ENCODE measurements at regions not wholly inside any gene's neighbourhood (a gene's known extent, or its start where the extent isn't known, plus 50 kb on each side); places are given as distances from the start of the nearest gene placed in this dataset.

GRCh38 chr3:124660599-124660998 is 69.7 kb upstream of the UMPS start:
- no peak for TF ChIP-seq EZH2 (optimal IDR thresholded peaks at IDR 0.05; ENCODE audit: low read depth, low read length)
- no peak for TF ChIP-seq EZH2phosphoT487 (IDR thresholded peaks at IDR 0.05; ENCODE audit: low read length)
- TF ChIP-seq CTCF (IDR thresholded peaks at IDR 0.05; ENCODE audit: low read length), result no peak
- no peaks in the 10 kb centered on the region for H3K27me3 ChIP-seq (replicated peaks; ENCODE audit: insufficient read depth, low read length)

GRCh38 chr3:124663690-124664089 is 66.6 kb upstream of the UMPS start:
- no peaks in the 10 kb centered on the region for H3K36me3 ChIP-seq (replicated peaks; ENCODE audit: insufficient read depth, low read length)
- H3K27ac ChIP-seq (ENCODE audit: low read length), result no peak overlapping the region
- no peaks in the 10 kb centered on the region for H3F3A ChIP-seq (ENCODE audit: insufficient read depth, low read length)
- no peak overlapping the region for H2AFZ ChIP-seq (ENCODE audit: low read length)
- H3K9me3 ChIP-seq (replicated peaks; ENCODE audit: insufficient read depth, low read length), result no peaks in the 10 kb centered on the region
- no peaks in the 10 kb centered on the region for H3K27me3 ChIP-seq (replicated peaks; ENCODE audit: insufficient read depth, low read length)
- no peaks in the 10 kb centered on the region for H3K9me2 ChIP-seq (replicated peaks; ENCODE audit: insufficient read depth, low read length)
- no peak for TF ChIP-seq EZH2 (optimal IDR thresholded peaks at IDR 0.05; ENCODE audit: low read depth, low read length)
- no peak for TF ChIP-seq EZH2phosphoT487 (IDR thresholded peaks at IDR 0.05; ENCODE audit: low read length)
- TF ChIP-seq CTCF (IDR thresholded peaks at IDR 0.05; ENCODE audit: low read length), result no peak
- no peak overlapping the region for H3K4me3 ChIP-seq (ENCODE audit: low read length)
- no peaks in the 10 kb centered on the region for H3K4me1 ChIP-seq (ENCODE audit: low read length)
- H4K20me1 ChIP-seq (ENCODE audit: insufficient read depth, low read length), result no peaks in the 10 kb centered on the region
- no peaks in the 10 kb centered on the region for H3K79me2 ChIP-seq (ENCODE audit: low read length)
- no peak overlapping the region for H3K9ac ChIP-seq (ENCODE audit: low read length)
- DNase-seq, result no peak
- no peak overlapping the region for H3K4me2 ChIP-seq (ENCODE audit: low read depth, low read length)

More at GRCh38 chr3:124660599-124660998, 69.7 kb upstream of the UMPS start:
- H3K4me1 ChIP-seq (ENCODE audit: low read length), result no peaks in the 10 kb centered on the region
- no peaks in the 10 kb centered on the region for H3F3A ChIP-seq (ENCODE audit: insufficient read depth, low read length)
- H4K20me1 ChIP-seq (ENCODE audit: insufficient read depth, low read length), result no peaks in the 10 kb centered on the region
- no peak overlapping the region for H3K4me3 ChIP-seq (ENCODE audit: low read length)
- no peaks in the 10 kb centered on the region for H3K9me2 ChIP-seq (replicated peaks; ENCODE audit: insufficient read depth, low read length)
- H3K9ac ChIP-seq (ENCODE audit: low read length), result no peak overlapping the region
- H3K27ac ChIP-seq (ENCODE audit: low read length), result no peak overlapping the region
- no peaks in the 10 kb centered on the region for H3K79me2 ChIP-seq (ENCODE audit: low read length)
- no peaks in the 10 kb centered on the region for H3K9me3 ChIP-seq (replicated peaks; ENCODE audit: insufficient read depth, low read length)
- H3K36me3 ChIP-seq (replicated peaks; ENCODE audit: insufficient read depth, low read length), result no peaks in the 10 kb centered on the region
- DNase-seq, result no peak
- H2AFZ ChIP-seq (ENCODE audit: low read length), result no peak overlapping the region
- no peak overlapping the region for H3K4me2 ChIP-seq (ENCODE audit: low read depth, low read length)

- TF ChIP-seq EZH2phosphoT487 (IDR thresholded peaks at IDR 0.05; ENCODE audit: low read length) (no peak), EZH2 (optimal IDR thresholded peaks at IDR 0.05; ENCODE audit: low read depth, low read length) (no peak), CTCF (IDR thresholded peaks at IDR 0.05; ENCODE audit: low read length) (no peak)
- H4K20me1 ChIP-seq (ENCODE audit: insufficient read depth, low read length), result no peaks in the 10 kb centered on the region
Observed at GRCh38 chr3:124664804-124665203, 65.4 kb upstream of the UMPS start.

More at GRCh38 chr3:124664804-124665203, 65.4 kb upstream of the UMPS start:
- Histone ChIP-seq H3K79me2 (ENCODE audit: low read length) (no peaks in the 10 kb centered on the region), H3K27me3 (replicated peaks; ENCODE audit: insufficient read depth, low read length) (no peaks in the 10 kb centered on the region), H3K9me2 (replicated peaks; ENCODE audit: insufficient read depth, low read length) (no peaks in the 10 kb centered on the region), H3K36me3 (replicated peaks; ENCODE audit: insufficient read depth, low read length) (no peaks in the 10 kb centered on the region), H3K9ac (ENCODE audit: low read length) (no peak overlapping the region), H2AFZ (ENCODE audit: low read length) (no peak overlapping the region), H3K4me3 (ENCODE audit: low read length) (no peak overlapping the region), H3K4me2 (ENCODE audit: low read depth, low read length) (no peak overlapping the region), H3K9me3 (replicated peaks; ENCODE audit: insufficient read depth, low read length) (no peaks in the 10 kb centered on the region), H3F3A (ENCODE audit: insufficient read depth, low read length) (no peaks in the 10 kb centered on the region), H3K4me1 (ENCODE audit: low read length) (no peaks in the 10 kb centered on the region), H3K27ac (ENCODE audit: low read length) (no peak overlapping the region)
- DNase-seq, result no peak
